CD4-positive, alpha-beta T cell (primary cell): ENCODE measurements at regions not wholly inside any gene's neighbourhood (a gene's known extent, or its start where the extent isn't known, plus 50 kb on each side); places are given as distances from the start of the nearest gene placed in this dataset.

Source experiments
- ATAC-seq: fragments of 200-7000 bp; cut with Tn5 transposase; one replicate; pipeline ENCODE4 v1.10.0; 2022; ENCODE audit warnings: mild to moderate bottlenecking; ENCODE audit not compliant: poor library complexity
- CTCF ChIA-PET: fragments of 350-600 bp; sonication (Branson Sonifier 250); formaldehyde crosslinking; loops from one replicate; lab custom pipeline; 2021; ENCODE audit warnings: antibody characterized with exemption, inconsistent platforms; lab: Charles Lee
- POLR2A ChIA-PET: fragments of 350-600 bp; sonication (Branson Sonifier 250); formaldehyde crosslinking; loops from one replicate; lab custom pipeline; 2021; ENCODE audit warnings: antibody characterized with exemption, inconsistent platforms; lab: Charles Lee
- DNase-seq, 14 experiments: peaks; one replicate each; pipeline ENCODE4 v3.0.0-alpha.2; 2013 to 2020; ENCODE audit warnings: mixed read lengths in 2 of 14
- H3K27ac ChIP-seq, 2 donors: one replicate each; pipeline versions ENCODE4 v1.5.1 to v1.7.0; 2013; ENCODE audit warnings: low read length in 2 of 2, low read depth in 1 of 2, mild to moderate bottlenecking in 1 of 2
- H3K27me3 ChIP-seq, 2 experiments: 1 replicate in 1 of 2; 2 replicates in 1 of 2; pipeline versions ENCODE4 v1.6.1 to v1.7.0; 2013; ENCODE audit warnings: low read length in 2 of 2, control low read depth in 1 of 2, mild to moderate bottlenecking in 1 of 2, moderate library complexity in 1 of 2; ENCODE audit not compliant: insufficient read depth in 2 of 2, control insufficient read depth in 1 of 2
- H3K36me3 ChIP-seq: one replicate; pipeline ENCODE4 v1.6.1; 2013; ENCODE audit warnings: low read length, control low read depth; ENCODE audit not compliant: insufficient read depth
- H3K4me1 ChIP-seq: one replicate; pipeline ENCODE4 v1.6.1; 2013; ENCODE audit warnings: low read length, control low read depth; ENCODE audit not compliant: insufficient read depth
- H3K4me3 ChIP-seq: one replicate; pipeline ENCODE4 v1.5.1; 2013; ENCODE audit warnings: mild to moderate bottlenecking, low read length, moderate library complexity
- H3K9me3 ChIP-seq, 2 experiments: 1 replicate in 1 of 2; 2 replicates in 1 of 2; pipeline versions ENCODE4 v1.6.1 to v1.7.0; 2013; ENCODE audit warnings: low read length in 2 of 2, mild to moderate bottlenecking in 2 of 2, control low read depth in 1 of 2, moderate library complexity in 1 of 2; ENCODE audit not compliant: control insufficient read depth in 1 of 2, insufficient read depth in 1 of 2
- H3K27ac Mint-ChIP-seq: one replicate; pipeline ENCODE4 v1.8.0; 2020; ENCODE audit warnings: mixed read lengths
- H3K27me3 Mint-ChIP-seq: one replicate; pipeline ENCODE4 v1.8.0; 2021; ENCODE audit warnings: mixed read lengths
- H3K36me3 Mint-ChIP-seq: one replicate; pipeline ENCODE4 v1.8.0; 2021; ENCODE audit warnings: low read depth, mixed read lengths
- H3K4me1 Mint-ChIP-seq: one replicate; pipeline ENCODE4 v1.8.0; 2021; ENCODE audit warnings: low read depth, mixed read lengths
- H3K4me3 Mint-ChIP-seq: one replicate; pipeline ENCODE4 v1.8.0; 2020; ENCODE audit warnings: mild to moderate bottlenecking, mixed read lengths
- H3K9me3 Mint-ChIP-seq: one replicate; pipeline ENCODE4 v1.8.0; 2020; ENCODE audit warnings: mixed read lengths
- intact Hi-C, 2 experiments: fragments of 100-400 bp; cut with DNase I in 1 of 2; cut with micrococcal nuclease in 1 of 2; formaldehyde crosslinking; loops; one replicate each; pipeline versions ENCODE4 v1.15.1 to v1.9.0; 2023 to 2025; cut with DNase I, micrococcal nuclease
- TF ChIP-seq, protein P1 (sequence below): fragments of 200-600 bp; IDR thresholded peaks from one replicate; pipeline ENCODE4 v1.8.0; 2022; ENCODE audit warnings: antibody characterized with exemption, mild to moderate bottlenecking

- Mint-ChIP-seq H3K36me3 (no peaks in the 10 kb centered on the region), H3K27ac (no peak overlapping the region), H3K9me3 (peaks cover 11% of the 10 kb centered on the region), H3K27me3 (no peaks in the 10 kb centered on the region), H3K4me1 (no peaks in the 10 kb centered on the region), H3K4me3 (no peak overlapping the region)
- H3K4me1 ChIP-seq: no peaks in the 10 kb centered on the region
- DNase-seq (no peak), ATAC-seq (no peak)
- intact Hi-C loops: no loop called here
- H3K9me3 ChIP-seq: peaks cover 0 to 9% of the 10 kb centered on the region in 2 experiments
- no peaks in the 10 kb centered on the region for H3K36me3 ChIP-seq
- POLR2A ChIA-PET: no interaction called here
- TF ChIP-seq, protein P1, sequence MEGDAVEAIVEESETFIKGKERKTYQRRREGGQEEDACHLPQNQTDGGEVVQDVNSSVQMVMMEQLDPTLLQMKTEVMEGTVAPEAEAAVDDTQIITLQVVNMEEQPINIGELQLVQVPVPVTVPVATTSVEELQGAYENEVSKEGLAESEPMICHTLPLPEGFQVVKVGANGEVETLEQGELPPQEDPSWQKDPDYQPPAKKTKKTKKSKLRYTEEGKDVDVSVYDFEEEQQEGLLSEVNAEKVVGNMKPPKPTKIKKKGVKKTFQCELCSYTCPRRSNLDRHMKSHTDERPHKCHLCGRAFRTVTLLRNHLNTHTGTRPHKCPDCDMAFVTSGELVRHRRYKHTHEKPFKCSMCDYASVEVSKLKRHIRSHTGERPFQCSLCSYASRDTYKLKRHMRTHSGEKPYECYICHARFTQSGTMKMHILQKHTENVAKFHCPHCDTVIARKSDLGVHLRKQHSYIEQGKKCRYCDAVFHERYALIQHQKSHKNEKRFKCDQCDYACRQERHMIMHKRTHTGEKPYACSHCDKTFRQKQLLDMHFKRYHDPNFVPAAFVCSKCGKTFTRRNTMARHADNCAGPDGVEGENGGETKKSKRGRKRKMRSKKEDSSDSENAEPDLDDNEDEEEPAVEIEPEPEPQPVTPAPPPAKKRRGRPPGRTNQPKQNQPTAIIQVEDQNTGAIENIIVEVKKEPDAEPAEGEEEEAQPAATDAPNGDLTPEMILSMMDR: no peak
- CTCF ChIA-PET: no interaction called here
- no peak overlapping the region for H3K27ac ChIP-seq
- no peak overlapping the region for H3K4me3 ChIP-seq
- H3K27me3 ChIP-seq: no peaks in the 10 kb centered on the region
Observed at GRCh38 chr12:114864837-114865551, 181.0 kb upstream of the TBX3 start.

DNA sequence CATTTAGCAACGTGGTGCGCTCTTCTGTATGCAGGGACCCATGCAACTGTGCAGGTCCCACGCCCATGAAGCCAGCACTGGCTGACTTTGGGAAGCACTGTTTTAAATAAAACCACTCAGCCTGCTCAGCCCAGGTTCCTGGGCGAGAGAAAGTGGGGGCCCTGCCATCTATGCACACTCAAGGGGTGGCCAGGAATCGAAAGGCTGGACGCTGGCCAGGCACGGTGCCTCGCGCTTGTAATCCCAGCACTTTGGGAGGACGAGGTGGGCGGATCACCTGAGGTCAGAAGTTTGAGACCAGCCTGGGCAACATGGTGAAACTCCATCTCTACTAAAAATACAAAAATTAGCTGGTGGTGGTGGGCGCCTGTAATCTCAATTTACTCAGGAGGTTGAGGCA lies 179.9 kb upstream of the TBX3 start:
- Mint-ChIP-seq H3K27ac (no peak overlapping the region), H3K9me3 (peaks cover 13% of the 10 kb centered on the region), H3K27me3 (no peaks in the 10 kb centered on the region), H3K4me1 (no peaks in the 10 kb centered on the region), H3K4me3 (no peak overlapping the region), H3K36me3 (no peaks in the 10 kb centered on the region)
- ATAC-seq: no peak
- no peak for DNase-seq
- Histone ChIP-seq H3K4me1 (no peaks in the 10 kb centered on the region), H3K27me3 (no peaks in the 10 kb centered on the region), H3K27ac (no peak overlapping the region), H3K36me3 (no peaks in the 10 kb centered on the region), H3K9me3 (peaks cover 0 to 10% of the 10 kb centered on the region in 2 experiments), H3K4me3 (no peak overlapping the region)
- CTCF ChIA-PET: no interaction called here
- TF ChIP-seq, protein P1: no peak
- POLR2A ChIA-PET: no interaction called here
- intact Hi-C loops: no loop called here

- Mint-ChIP-seq H3K36me3 (no peaks in the 10 kb centered on the region), H3K27ac (no peak overlapping the region), H3K9me3 (peaks cover 16% of the 10 kb centered on the region), H3K4me3 (no peak overlapping the region), H3K27me3 (no peaks in the 10 kb centered on the region), H3K4me1 (no peaks in the 10 kb centered on the region)
- no peaks in the 10 kb centered on the region for H3K4me1 ChIP-seq
- TF ChIP-seq, protein P1: no peak
- no peaks in the 10 kb centered on the region for H3K27me3 ChIP-seq
- no peak for DNase-seq
- H3K4me3 ChIP-seq: no peak overlapping the region
- H3K36me3 ChIP-seq: no peaks in the 10 kb centered on the region
- no peak overlapping the region for H3K27ac ChIP-seq
- POLR2A ChIA-PET: no interaction called here
- intact Hi-C loops: no loop called here
- H3K9me3 ChIP-seq: peaks cover 0 to 5% of the 10 kb centered on the region in 2 experiments
- no peak for ATAC-seq
- CTCF ChIA-PET: no interaction called here
Observed at GRCh38 chr12:114860969-114861368, 177.0 kb upstream of the TBX3 start.
